Spleen (tissue), 7 donors: ENCODE measurements at regions not wholly inside any gene's neighbourhood (a gene's known extent, or its start where the extent isn't known, plus 50 kb on each side); places are given as distances from the start of the nearest gene placed in this dataset.

Experiments
- POLR2A ChIP-seq, 3 donors: fragments of 450-650 bp; IDR thresholded peaks; one replicate each; pipeline ENCODE4 v1.5.1; 2017; ENCODE audit warnings: antibody characterized with exemption in 3 of 3, mild to moderate bottlenecking in 1 of 3
- TF ChIP-seq, protein P1 (sequence below), 11 experiments: fragments of 200-600 bp in 7 of 11; fragments of 450-650 bp in 4 of 11; sonication (generic) in 4 of 11; IDR thresholded peaks in 8 of 11; conservative IDR thresholded peaks in 3 of 11; 1 replicate in 7 of 11; 2 replicates in 4 of 11; pipeline versions ENCODE4 v1.4.0 to v1.8.0; 2016 to 2021; ENCODE audit warnings: antibody characterized with exemption in 11 of 11, inconsistent platforms in 4 of 11, mild to moderate bottlenecking in 1 of 11
- donor health status: DM: no; HTN: no; CAD: no; lungs with moderate emphysema.
- donor health status: DM: no; HTN: no; CAD: no.
- donor health status: DM: no; HTN: no; CAD: no.

- no peak for TF ChIP-seq POLR2A (IDR thresholded peaks at IDR 0.05)
- TF ChIP-seq, protein P1, sequence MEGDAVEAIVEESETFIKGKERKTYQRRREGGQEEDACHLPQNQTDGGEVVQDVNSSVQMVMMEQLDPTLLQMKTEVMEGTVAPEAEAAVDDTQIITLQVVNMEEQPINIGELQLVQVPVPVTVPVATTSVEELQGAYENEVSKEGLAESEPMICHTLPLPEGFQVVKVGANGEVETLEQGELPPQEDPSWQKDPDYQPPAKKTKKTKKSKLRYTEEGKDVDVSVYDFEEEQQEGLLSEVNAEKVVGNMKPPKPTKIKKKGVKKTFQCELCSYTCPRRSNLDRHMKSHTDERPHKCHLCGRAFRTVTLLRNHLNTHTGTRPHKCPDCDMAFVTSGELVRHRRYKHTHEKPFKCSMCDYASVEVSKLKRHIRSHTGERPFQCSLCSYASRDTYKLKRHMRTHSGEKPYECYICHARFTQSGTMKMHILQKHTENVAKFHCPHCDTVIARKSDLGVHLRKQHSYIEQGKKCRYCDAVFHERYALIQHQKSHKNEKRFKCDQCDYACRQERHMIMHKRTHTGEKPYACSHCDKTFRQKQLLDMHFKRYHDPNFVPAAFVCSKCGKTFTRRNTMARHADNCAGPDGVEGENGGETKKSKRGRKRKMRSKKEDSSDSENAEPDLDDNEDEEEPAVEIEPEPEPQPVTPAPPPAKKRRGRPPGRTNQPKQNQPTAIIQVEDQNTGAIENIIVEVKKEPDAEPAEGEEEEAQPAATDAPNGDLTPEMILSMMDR (IDR thresholded peaks at IDR 0.05 in 8 of 11, conservative IDR thresholded peaks at IDR 0.05 in 3 of 11) = no peak
Measured at GRCh38 chr4:146040623-146041022, 102.0 kb upstream of the ZNF827 start.
